GM18951 (cell line): ENCODE measurements at regions not wholly inside any gene's neighbourhood (a gene's known extent, or its start where the extent isn't known, plus 50 kb on each side); places are given as distances from the start of the nearest gene placed in this dataset.

ENCODE experiments used
- POLR2A ChIP-seq: IDR thresholded peaks from 4 replicates; pipeline ENCODE4 v1.6.1; 2011; ENCODE audit warnings: mild to moderate bottlenecking; ENCODE audit not compliant: insufficient read length, insufficient read depth; ENCODE audit errors: extremely low read depth
- in situ Hi-C: fragments of 300-500 bp; cut with MboI; formaldehyde crosslinking; loops from one replicate; pipeline ENCODE4 v1.12.0; 2022; ENCODE audit warnings: low sequenced_read_pairs, mixed read lengths, inconsistent platforms; ENCODE audit not compliant: unreplicated experiment

DNA sequence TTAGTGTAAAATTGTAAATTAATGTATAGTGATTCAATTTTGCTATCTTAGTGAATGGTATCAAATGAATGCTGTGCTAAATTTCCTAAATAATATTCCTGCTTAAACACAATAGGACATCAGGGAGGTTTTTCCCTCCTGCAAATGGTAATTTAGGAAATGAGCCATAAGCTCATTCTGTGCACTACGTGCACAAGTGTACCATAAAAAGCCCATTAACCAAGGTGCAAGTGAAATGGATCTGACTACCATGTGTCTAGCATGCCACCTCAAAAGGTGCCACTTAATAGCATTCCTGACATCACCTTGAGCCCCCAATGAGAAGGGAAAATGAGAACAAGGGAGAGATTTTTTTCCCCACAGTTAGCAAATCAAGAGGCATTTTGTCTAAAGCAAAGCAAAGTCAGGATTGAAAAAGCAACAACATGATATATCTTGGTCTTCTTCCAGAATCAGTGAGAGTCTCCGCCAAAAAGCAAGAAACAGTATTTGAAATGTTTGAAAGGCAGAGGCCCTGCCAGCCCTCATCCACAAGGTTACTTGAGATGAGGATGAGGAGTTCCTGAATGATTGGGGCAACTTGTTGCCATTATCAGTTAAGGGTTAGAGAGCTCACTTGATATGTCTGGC lies 334.2 kb upstream of the RSPO3 start:
- in situ Hi-C loops = no loop called here
- no peak for TF ChIP-seq POLR2A

DNA sequence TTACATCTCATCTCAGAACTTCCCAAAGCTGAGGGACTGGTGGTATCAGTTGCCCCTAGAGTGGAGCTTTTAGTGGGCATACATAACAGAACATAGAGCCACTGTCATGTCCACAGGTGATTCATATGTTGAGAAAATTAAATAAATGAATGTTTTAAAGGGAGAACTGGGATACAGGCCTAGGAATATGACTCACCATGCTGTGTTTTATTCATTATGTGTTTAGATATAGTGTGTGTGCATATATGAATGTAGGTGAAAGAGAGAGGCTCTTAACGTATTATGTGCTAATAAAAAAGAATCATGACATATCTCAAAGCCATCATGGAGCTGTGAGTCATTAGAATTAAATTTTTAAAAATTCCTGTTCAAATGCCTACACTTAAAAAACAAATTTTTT lies 332.2 kb upstream of the RSPO3 start:
- in situ Hi-C loops = no loop called here
- no peak for TF ChIP-seq POLR2A

DNA sequence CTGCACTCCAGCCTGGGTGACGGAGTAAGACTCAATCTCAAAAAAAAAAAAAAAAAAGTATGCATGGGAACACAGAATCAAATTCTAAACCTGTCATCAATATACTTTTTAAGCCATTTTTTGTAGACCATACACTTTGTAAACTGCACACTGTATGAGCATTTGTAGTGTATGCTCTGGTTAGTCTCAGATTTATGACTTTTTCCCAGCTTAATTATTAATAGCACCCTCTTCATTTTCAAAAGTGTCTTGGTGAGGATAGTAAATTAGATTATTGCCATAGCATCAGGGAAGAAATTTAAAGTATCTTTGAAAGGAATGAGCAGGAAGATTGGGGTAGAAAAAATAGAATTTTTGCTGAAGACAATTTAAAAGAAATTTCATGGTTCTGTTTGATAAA lies 330.8 kb upstream of the RSPO3 start:
- no peak for TF ChIP-seq POLR2A
- in situ Hi-C loops = no loop called here

GRCh38 chr6:126788861-126789365 lies 329.6 kb upstream of the RSPO3 start:
- TF ChIP-seq POLR2A = no peak
- in situ Hi-C loops = no loop called here

DNA sequence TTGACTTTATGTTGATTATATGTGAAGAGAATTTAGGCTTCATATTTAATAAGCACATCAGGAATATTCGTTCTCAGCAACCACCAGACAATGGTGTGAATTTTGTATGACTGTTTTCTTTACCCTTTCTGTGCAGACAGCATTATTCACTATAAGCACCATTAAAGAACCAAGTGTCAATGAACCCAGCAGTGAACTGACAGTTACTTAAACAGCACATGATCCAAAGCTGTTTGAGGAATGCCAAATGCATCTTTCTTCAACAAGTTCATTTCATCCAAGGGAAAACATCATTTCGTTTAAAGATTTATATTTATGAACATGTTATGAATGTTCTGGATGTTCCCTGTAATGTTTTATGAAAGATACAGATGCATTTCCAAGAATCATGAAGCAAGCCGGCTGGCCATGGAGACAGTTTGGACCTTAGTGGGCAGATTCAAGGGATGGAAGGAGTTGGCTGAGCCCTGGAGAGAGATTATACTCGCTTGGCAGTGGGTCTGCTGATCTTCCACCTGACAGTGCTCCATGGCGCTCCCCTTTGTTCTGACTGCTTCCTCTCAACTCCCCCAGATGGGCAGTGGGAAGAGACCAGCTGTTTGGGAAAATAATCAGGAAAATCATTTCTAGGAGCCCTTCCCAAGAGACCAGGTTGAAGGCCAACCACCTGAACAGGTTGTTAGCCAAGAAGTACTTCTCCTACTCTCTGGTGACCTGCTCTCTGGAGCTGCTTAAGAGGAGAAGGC lies 326.0 kb upstream of the RSPO3 start:
- in situ Hi-C loops = no loop called here
- TF ChIP-seq POLR2A = no peak

DNA sequence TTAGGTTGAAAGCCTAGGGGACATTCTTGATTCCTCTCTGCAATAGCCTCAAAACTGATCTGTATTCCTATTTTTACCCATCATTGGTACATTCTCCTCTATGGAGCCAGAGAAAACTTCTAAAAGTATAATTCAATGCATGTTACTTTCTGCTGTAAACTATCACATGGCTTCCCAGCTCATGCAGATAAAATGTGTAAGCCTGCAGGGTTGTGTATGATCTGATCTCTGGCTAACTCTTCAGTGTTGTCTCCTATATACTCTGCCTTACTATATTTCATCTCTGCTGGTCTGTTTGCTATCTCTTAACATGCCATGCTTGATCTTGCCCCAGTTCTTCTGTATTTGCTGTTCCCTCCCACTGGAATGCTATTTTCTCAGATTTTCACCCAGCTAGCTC lies 323.3 kb upstream of the RSPO3 start:
- in situ Hi-C loops = no loop called here
- TF ChIP-seq POLR2A = no peak

DNA sequence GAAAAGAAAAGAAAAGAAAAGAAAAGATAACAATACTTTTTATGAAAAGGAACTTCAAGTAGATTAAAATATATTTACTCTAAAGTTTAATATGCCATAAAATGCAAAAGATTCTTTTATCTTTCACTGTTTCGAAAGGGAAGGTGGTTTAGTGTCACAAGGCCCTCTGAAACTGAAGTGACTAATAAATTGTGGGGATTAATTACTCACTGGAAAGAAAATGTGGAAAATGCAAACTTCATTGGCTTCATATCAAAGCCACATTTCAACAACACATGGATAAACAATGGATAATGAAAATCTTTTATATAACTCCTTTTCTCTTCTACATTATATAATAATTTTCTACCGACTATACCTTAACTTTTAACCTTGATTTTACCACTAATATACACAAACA lies 320.5 kb upstream of the RSPO3 start:
- no peak for TF ChIP-seq POLR2A
- in situ Hi-C loops = no loop called here

GRCh38 chr6:126803769-126804168 lies 314.7 kb upstream of the RSPO3 start:
- in situ Hi-C loops = loop anchor here (25.0 kb wide), 1 partner anchor 309 kb away; the partner anchor contains the start of gene RSPO3
- TF ChIP-seq POLR2A = no peak

DNA sequence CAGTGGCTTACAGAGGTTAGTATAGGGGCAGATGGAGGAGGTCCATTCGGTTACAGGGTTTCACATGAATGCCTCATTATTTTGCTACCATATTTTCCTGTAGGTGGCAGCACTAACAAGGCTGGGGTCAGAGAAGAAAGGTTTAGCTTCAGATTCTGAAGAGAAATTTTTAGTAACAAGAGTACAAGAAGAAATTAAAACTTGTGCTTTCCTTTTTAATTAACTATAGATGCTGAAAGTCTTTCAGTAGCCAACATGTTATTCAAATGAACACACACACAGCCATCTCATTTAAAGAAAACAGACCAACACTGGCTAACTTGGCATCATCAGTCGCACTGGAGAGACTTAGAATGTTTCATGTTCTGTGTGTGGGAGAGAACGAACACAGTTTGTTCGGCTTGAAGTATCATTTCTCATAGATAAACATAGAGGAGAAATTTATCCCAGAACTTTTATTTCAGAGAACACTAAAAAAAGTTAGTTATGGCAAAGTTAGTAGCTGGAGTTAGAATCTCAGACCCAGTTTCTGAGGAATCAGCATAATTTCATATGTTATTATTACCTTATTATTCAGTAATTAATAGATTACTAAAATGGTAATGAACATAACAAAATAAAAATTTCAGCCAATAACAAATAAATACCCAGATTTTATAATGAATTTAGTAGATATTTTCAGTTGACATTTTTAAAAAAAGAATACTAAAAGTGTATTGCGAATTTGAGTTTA lies 314.0 kb upstream of the RSPO3 start:
- in situ Hi-C loops = loop anchor here (25.0 kb wide), 1 partner anchor 308 kb away; the partner anchor contains the start of gene RSPO3
- no peak for TF ChIP-seq POLR2A

GRCh38 chr6:126805861-126806260 lies 312.6 kb upstream of the RSPO3 start:
- no peak for TF ChIP-seq POLR2A
- in situ Hi-C loops = loop anchor here (25.0 kb wide), 1 partner anchor 306 kb away; the partner anchor contains the start of gene RSPO3

GRCh38 chr6:126807876-126808275 lies 310.6 kb upstream of the RSPO3 start:
- in situ Hi-C loops = loop anchor here (25.0 kb wide), 1 partner anchor 304 kb away; the partner anchor contains the start of gene RSPO3
- TF ChIP-seq POLR2A = no peak

- TF ChIP-seq POLR2A = no peak
- in situ Hi-C loops = loop anchor here (25.0 kb wide), 1 partner anchor 301 kb away; the partner anchor contains the start of gene RSPO3
These were observed 307.1 kb upstream of the RSPO3 start for GRCh38 chr6:126811321-126811720.

DNA sequence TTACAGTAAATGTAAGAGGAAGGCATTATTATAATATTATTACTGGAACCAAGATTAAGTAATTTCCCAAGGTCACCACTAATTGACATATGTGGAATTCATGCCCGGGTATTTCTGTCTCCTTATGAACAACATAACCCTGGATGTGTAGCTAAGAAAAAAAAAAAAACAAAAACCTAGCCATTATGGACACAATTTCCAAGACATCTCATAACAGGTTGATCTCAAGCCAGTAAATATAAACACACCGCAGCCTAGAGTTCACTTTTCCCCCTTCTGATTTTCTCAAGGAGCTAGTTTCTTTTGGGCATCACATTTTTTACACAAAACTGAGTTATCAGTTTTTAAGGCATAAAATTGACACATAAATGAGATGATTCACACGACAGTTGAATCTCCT lies 306.5 kb upstream of the RSPO3 start:
- in situ Hi-C loops = loop anchor here (25.0 kb wide), 1 partner anchor 300 kb away; the partner anchor contains the start of gene RSPO3
- TF ChIP-seq POLR2A = no peak
